Endothelial cell (in vitro differentiated cells): ENCODE measurements at regions not wholly inside any gene's neighbourhood (a gene's known extent, or its start where the extent isn't known, plus 50 kb on each side); places are given as distances from the start of the nearest gene placed in this dataset.
"Not testable (repeated sequence)": the region's sequence is repeated elsewhere in the genome, so short reads cannot be mapped to it uniquely, and the experiment has no call there.

Experiments
- DNase-seq: peaks from one replicate; pipeline ENCODE4 v3.0.0; 2021; ENCODE audit warnings: low spot score
- H3K27ac Mint-ChIP-seq: one replicate; pipeline ENCODE4 v1.8.0; 2021; ENCODE audit warnings: mixed read lengths, inconsistent platforms; ENCODE audit not compliant: unreplicated experiment
- H3K27me3 Mint-ChIP-seq: one replicate; pipeline ENCODE4 v1.8.0; 2021; ENCODE audit warnings: mild to moderate bottlenecking, moderate library complexity, mixed read lengths, inconsistent platforms; ENCODE audit not compliant: unreplicated experiment
- H3K36me3 Mint-ChIP-seq: one replicate; pipeline ENCODE4 v1.8.0; 2021; ENCODE audit warnings: mild to moderate bottlenecking, low read depth, mixed read lengths, inconsistent platforms; ENCODE audit not compliant: unreplicated experiment
- H3K4me1 Mint-ChIP-seq: one replicate; pipeline ENCODE4 v1.8.0; 2021; ENCODE audit warnings: mild to moderate bottlenecking, mixed read lengths, inconsistent platforms; ENCODE audit not compliant: unreplicated experiment
- H3K4me3 Mint-ChIP-seq: one replicate; pipeline ENCODE4 v1.8.0; 2021; ENCODE audit warnings: mild to moderate bottlenecking, mixed read lengths, inconsistent platforms; ENCODE audit not compliant: unreplicated experiment
- H3K9me3 Mint-ChIP-seq: one replicate; pipeline ENCODE4 v1.8.0; 2021; ENCODE audit warnings: mixed read lengths, inconsistent platforms; ENCODE audit not compliant: unreplicated experiment
- CTCF ChIP-seq: fragments of 200-600 bp; sonication (generic); IDR thresholded peaks from one replicate; pipeline ENCODE4 v1.5.0; 2021; ENCODE audit warnings: antibody characterized with exemption; ENCODE audit not compliant: unreplicated experiment

- Mint-ChIP-seq H3K4me3 (no peak overlapping the region), H3K9me3 (no peaks in the 10 kb centered on the region), H3K27ac (no peak overlapping the region), H3K27me3 (no peaks in the 10 kb centered on the region), H3K4me1 (no peaks in the 10 kb centered on the region), H3K36me3 (no peaks in the 10 kb centered on the region)
- no peak for TF ChIP-seq CTCF
- DNase-seq, result no peak
Measured at GRCh38 chrX:128408842-128409241, 356.6 kb upstream of the ACTRT1 start.

GRCh38 chrX:128396601-128397000 is 344.4 kb upstream of the ACTRT1 start:
- H3K4me3 Mint-ChIP-seq, result no peak overlapping the region
- no peaks in the 10 kb centered on the region for H3K27me3 Mint-ChIP-seq
- no peak overlapping the region for H3K27ac Mint-ChIP-seq
- H3K9me3 Mint-ChIP-seq, result no peaks in the 10 kb centered on the region
- no peak for TF ChIP-seq CTCF
- no peaks in the 10 kb centered on the region for H3K4me1 Mint-ChIP-seq
- no peaks in the 10 kb centered on the region for H3K36me3 Mint-ChIP-seq
- DNase-seq, result no peak

GRCh38 chrX:128383846-128384245 is 331.6 kb upstream of the ACTRT1 start:
- H3K27ac Mint-ChIP-seq, H3K4me3 Mint-ChIP-seq, H3K9me3 Mint-ChIP-seq, H3K4me1 Mint-ChIP-seq, DNase-seq, H3K27me3 Mint-ChIP-seq, H3K36me3 Mint-ChIP-seq: not testable (repeated sequence)

GRCh38 chrX:128365492-128365891 is 313.3 kb upstream of the ACTRT1 start:
- peaks cover 3% of the 10 kb centered on the region for H3K27me3 Mint-ChIP-seq
- no peak overlapping the region for H3K27ac Mint-ChIP-seq
- DNase-seq, result no peak
- no peak overlapping the region for H3K4me3 Mint-ChIP-seq
- H3K4me1 Mint-ChIP-seq, result no peaks in the 10 kb centered on the region
- TF ChIP-seq CTCF, result no peak
- no peaks in the 10 kb centered on the region for H3K9me3 Mint-ChIP-seq
- no peaks in the 10 kb centered on the region for H3K36me3 Mint-ChIP-seq

- TF ChIP-seq CTCF, result no peak
- no peak for DNase-seq
- no peak overlapping the region for H3K4me3 Mint-ChIP-seq
- no peaks in the 10 kb centered on the region for H3K4me1 Mint-ChIP-seq
- no peaks in the 10 kb centered on the region for H3K36me3 Mint-ChIP-seq
- H3K27ac Mint-ChIP-seq, result no peak overlapping the region
- H3K9me3 Mint-ChIP-seq, result no peaks in the 10 kb centered on the region
- H3K27me3 Mint-ChIP-seq, result no peaks in the 10 kb centered on the region
Measured at GRCh38 chrX:128335671-128336070, 283.5 kb upstream of the ACTRT1 start.

- no peak for TF ChIP-seq CTCF
- H3K9me3 Mint-ChIP-seq, result no peaks in the 10 kb centered on the region
Measured at GRCh38 chrX:128334821-128335220, 282.6 kb upstream of the ACTRT1 start.

More at GRCh38 chrX:128334821-128335220, 282.6 kb upstream of the ACTRT1 start:
- Mint-ChIP-seq H3K27me3 (no peaks in the 10 kb centered on the region), H3K4me1 (no peaks in the 10 kb centered on the region), H3K4me3 (no peak overlapping the region), H3K27ac (no peak overlapping the region), H3K36me3 (no peaks in the 10 kb centered on the region)
- no peak for DNase-seq
